K562 (cell line): ENCODE measurements at regions not wholly inside any gene's neighbourhood (a gene's known extent, or its start where the extent isn't known, plus 50 kb on each side); places are given as distances from the start of the nearest gene placed in this dataset.

Experiments used
- BMI1 ChIP-seq: fragments of 150-350 bp; IDR thresholded peaks from 2 replicates; pipeline ENCODE4 v1.6.1; 2014; ENCODE audit warnings: low read length
- CBX5 ChIP-seq: IDR thresholded peaks from 2 replicates; pipeline ENCODE4 v1.6.1; 2014; ENCODE audit warnings: low read depth, borderline replicate concordance
- CC2D1A ChIP-seq: fragments of 450-650 bp; IDR thresholded peaks from 2 replicates; pipeline ENCODE4 v1.6.1; 2017; ENCODE audit warnings: mild to moderate bottlenecking
- GTF2F1 ChIP-seq: IDR thresholded peaks from 2 replicates; pipeline ENCODE4 v1.6.1; 2011; ENCODE audit warnings: low read depth, low read length, improper control_type of control experiment
- HDAC8 ChIP-seq: fragments of 450-650 bp; IDR thresholded peaks from 2 replicates; pipeline ENCODE4 v1.6.1; 2016; ENCODE audit warnings: mild to moderate bottlenecking, missing genetic modification characterization, moderate library complexity, missing compliant biosample characterization
- KDM2B ChIP-seq: fragments of 250-450 bp; sonication (Bioruptor Pico); IDR thresholded peaks from 2 replicates; pipeline ENCODE4 v1.8.0; 2021; ENCODE audit warnings: mild to moderate bottlenecking, moderate library complexity
- NFYB ChIP-seq: IDR thresholded peaks from 2 replicates; pipeline ENCODE4 v1.6.1; 2011; ENCODE audit warnings: mild to moderate bottlenecking, moderate library complexity; ENCODE audit not compliant: insufficient read length; ENCODE audit errors: extremely low read depth
- TF ChIP-seq, protein P1 (sequence below), 3 experiments: IDR thresholded peaks in 2 of 3; conservative IDR thresholded peaks in 1 of 3; 2 replicates each; pipeline ENCODE4 v1.5.1; 2011 to 2012; ENCODE audit warnings: low read length in 3 of 3, mild to moderate bottlenecking in 3 of 3, control low read depth in 2 of 3, improper control_type of control experiment in 1 of 3, inconsistent platforms in 1 of 3, low read depth in 1 of 3, mixed read lengths in 1 of 3, moderate library complexity in 1 of 3; ENCODE audit not compliant: insufficient read depth in 2 of 3
- TF ChIP-seq, protein P2 (sequence below): fragments of 150-350 bp; IDR thresholded peaks from 2 replicates; pipeline ENCODE4 v1.6.1; 2014; ENCODE audit warnings: low read depth, mild to moderate bottlenecking, low read length, borderline replicate concordance
- TF ChIP-seq, protein P3 (sequence below): fragments of 250-450 bp; sonication (Bioruptor Pico); IDR thresholded peaks from 2 replicates; pipeline ENCODE4 v1.4.0; 2020

DNA sequence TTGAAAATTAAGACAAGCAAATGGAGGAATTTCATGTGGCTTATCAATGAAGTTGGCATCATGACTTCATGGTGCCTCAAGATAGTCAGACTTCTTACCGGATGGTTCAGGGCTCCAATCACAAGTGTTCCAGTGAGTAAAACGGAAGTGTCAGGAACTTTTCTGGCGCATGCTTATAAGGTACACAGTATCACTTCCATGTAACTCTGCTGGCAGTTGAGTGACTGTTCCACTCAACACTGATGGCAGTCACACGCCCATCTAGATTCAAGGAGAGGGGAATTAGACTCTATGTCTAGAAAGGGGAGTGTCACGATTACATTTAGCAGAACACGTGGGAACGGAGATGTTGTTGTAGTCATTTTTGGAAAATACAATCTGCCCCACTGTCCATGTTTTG, 114.3 kb downstream of the KCTD15 start:
- TF ChIP-seq, protein P1, sequence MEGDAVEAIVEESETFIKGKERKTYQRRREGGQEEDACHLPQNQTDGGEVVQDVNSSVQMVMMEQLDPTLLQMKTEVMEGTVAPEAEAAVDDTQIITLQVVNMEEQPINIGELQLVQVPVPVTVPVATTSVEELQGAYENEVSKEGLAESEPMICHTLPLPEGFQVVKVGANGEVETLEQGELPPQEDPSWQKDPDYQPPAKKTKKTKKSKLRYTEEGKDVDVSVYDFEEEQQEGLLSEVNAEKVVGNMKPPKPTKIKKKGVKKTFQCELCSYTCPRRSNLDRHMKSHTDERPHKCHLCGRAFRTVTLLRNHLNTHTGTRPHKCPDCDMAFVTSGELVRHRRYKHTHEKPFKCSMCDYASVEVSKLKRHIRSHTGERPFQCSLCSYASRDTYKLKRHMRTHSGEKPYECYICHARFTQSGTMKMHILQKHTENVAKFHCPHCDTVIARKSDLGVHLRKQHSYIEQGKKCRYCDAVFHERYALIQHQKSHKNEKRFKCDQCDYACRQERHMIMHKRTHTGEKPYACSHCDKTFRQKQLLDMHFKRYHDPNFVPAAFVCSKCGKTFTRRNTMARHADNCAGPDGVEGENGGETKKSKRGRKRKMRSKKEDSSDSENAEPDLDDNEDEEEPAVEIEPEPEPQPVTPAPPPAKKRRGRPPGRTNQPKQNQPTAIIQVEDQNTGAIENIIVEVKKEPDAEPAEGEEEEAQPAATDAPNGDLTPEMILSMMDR (IDR thresholded peaks at IDR 0.05 in 2 of 3, conservative IDR thresholded peaks at IDR 0.05 in 1 of 3; ENCODE audit: insufficient read depth in 2 of 3, low read depth in 1 of 3, low read length in 3 of 3): no peak
- no peak for TF ChIP-seq HDAC8 (tag)
- TF ChIP-seq CBX5: no peak
- TF ChIP-seq, protein P2, sequence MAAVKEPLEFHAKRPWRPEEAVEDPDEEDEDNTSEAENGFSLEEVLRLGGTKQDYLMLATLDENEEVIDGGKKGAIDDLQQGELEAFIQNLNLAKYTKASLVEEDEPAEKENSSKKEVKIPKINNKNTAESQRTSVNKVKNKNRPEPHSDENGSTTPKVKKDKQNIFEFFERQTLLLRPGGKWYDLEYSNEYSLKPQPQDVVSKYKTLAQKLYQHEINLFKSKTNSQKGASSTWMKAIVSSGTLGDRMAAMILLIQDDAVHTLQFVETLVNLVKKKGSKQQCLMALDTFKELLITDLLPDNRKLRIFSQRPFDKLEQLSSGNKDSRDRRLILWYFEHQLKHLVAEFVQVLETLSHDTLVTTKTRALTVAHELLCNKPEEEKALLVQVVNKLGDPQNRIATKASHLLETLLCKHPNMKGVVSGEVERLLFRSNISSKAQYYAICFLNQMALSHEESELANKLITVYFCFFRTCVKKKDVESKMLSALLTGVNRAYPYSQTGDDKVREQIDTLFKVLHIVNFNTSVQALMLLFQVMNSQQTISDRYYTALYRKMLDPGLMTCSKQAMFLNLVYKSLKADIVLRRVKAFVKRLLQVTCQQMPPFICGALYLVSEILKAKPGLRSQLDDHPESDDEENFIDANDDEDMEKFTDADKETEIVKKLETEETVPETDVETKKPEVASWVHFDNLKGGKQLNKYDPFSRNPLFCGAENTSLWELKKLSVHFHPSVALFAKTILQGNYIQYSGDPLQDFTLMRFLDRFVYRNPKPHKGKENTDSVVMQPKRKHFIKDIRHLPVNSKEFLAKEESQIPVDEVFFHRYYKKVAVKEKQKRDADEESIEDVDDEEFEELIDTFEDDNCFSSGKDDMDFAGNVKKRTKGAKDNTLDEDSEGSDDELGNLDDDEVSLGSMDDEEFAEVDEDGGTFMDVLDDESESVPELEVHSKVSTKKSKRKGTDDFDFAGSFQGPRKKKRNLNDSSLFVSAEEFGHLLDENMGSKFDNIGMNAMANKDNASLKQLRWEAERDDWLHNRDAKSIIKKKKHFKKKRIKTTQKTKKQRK: no peak
- TF ChIP-seq, protein P3, sequence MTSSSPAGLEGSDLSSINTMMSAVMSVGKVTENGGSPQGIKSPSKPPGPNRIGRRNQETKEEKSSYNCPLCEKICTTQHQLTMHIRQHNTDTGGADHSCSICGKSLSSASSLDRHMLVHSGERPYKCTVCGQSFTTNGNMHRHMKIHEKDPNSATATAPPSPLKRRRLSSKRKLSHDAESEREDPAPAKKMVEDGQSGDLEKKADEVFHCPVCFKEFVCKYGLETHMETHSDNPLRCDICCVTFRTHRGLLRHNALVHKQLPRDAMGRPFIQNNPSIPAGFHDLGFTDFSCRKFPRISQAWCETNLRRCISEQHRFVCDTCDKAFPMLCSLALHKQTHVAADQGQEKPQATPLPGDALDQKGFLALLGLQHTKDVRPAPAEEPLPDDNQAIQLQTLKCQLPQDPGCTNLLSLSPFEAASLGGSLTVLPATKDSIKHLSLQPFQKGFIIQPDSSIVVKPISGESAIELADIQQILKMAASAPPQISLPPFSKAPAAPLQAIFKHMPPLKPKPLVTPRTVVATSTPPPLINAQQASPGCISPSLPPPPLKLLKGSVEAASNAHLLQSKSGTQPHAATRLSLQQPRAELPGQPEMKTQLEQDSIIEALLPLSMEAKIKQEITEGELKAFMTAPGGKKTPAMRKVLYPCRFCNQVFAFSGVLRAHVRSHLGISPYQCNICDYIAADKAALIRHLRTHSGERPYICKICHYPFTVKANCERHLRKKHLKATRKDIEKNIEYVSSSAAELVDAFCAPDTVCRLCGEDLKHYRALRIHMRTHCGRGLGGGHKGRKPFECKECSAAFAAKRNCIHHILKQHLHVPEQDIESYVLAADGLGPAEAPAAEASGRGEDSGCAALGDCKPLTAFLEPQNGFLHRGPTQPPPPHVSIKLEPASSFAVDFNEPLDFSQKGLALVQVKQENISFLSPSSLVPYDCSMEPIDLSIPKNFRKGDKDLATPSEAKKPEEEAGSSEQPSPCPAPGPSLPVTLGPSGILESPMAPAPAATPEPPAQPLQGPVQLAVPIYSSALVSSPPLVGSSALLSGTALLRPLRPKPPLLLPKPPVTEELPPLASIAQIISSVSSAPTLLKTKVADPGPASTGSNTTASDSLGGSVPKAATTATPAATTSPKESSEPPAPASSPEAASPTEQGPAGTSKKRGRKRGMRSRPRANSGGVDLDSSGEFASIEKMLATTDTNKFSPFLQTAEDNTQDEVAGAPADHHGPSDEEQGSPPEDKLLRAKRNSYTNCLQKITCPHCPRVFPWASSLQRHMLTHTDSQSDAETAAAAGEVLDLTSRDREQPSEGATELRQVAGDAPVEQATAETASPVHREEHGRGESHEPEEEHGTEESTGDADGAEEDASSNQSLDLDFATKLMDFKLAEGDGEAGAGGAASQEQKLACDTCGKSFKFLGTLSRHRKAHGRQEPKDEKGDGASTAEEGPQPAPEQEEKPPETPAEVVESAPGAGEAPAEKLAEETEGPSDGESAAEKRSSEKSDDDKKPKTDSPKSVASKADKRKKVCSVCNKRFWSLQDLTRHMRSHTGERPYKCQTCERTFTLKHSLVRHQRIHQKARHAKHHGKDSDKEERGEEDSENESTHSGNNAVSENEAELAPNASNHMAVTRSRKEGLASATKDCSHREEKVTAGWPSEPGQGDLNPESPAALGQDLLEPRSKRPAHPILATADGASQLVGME: no peak
- TF ChIP-seq NFYB: no peak
- TF ChIP-seq BMI1: no peak
- no peak for TF ChIP-seq KDM2B (CRISPR knock-in tag)
- TF ChIP-seq CC2D1A: no peak
- no peak for TF ChIP-seq GTF2F1
